IPS-NIHi11 (cell line): ENCODE measurements at regions not wholly inside any gene's neighbourhood (a gene's known extent, or its start where the extent isn't known, plus 50 kb on each side); places are given as distances from the start of the nearest gene placed in this dataset.
"Not testable (repeated sequence)": the region's sequence is repeated elsewhere in the genome, so short reads cannot be mapped to it uniquely, and the experiment has no call there.

Source experiments
- DNase-seq: peaks from one replicate; pipeline ENCODE4 v3.0.0; 2012; ENCODE audit warnings: mixed read lengths, low spot score

- DNase-seq: no peak
These were observed 266.2 kb downstream of the KCTD12 start for GRCh38 chr13:76620036-76620435.

- no peak for DNase-seq
These were observed 266.6 kb downstream of the KCTD12 start for GRCh38 chr13:76619631-76620030.

GRCh38 chr13:76610819-76611415 is 275.3 kb downstream of the KCTD12 start:
- no peak for DNase-seq

GRCh38 chr13:76609643-76610042 is 276.6 kb downstream of the KCTD12 start:
- no peak for DNase-seq

- no peak for DNase-seq
These were observed 278.3 kb downstream of the KCTD12 start for GRCh38 chr13:76607866-76608265.

- no peak for DNase-seq
These were observed 286.1 kb downstream of the KCTD12 start for GRCh38 chr13:76600081-76600480.

GRCh38 chr13:76597868-76598267 is 288.3 kb downstream of the KCTD12 start:
- no peak for DNase-seq

- no peak for DNase-seq
These were observed 290.0 kb downstream of the KCTD12 start for GRCh38 chr13:76596216-76596615.

- no peak for DNase-seq
These were observed 291.8 kb downstream of the KCTD12 start for GRCh38 chr13:76594435-76594834.

GRCh38 chr13:76586842-76587241 is 299.4 kb downstream of the KCTD12 start:
- DNase-seq: no peak

- no peak for DNase-seq
These were observed 306.5 kb downstream of the KCTD12 start for GRCh38 chr13:76579701-76580100.

- not testable (repeated sequence) for DNase-seq
These were observed 310.6 kb downstream of the KCTD12 start for GRCh38 chr13:76575634-76576033.

- peak; percentile 24 for DNase-seq
These were observed 315.7 kb downstream of the KCTD12 start for GRCh38 chr13:76570510-76570971.

GRCh38 chr13:76556627-76557026 is 329.6 kb downstream of the KCTD12 start:
- DNase-seq: no peak

- no peak for DNase-seq
These were observed 333.4 kb downstream of the KCTD12 start for GRCh38 chr13:76552807-76553206.

- no peak for DNase-seq
These were observed 334.0 kb downstream of the KCTD12 start for GRCh38 chr13:76552041-76552772.

GRCh38 chr13:76542176-76542575 is 344.0 kb downstream of the KCTD12 start:
- no peak for DNase-seq

- peak; percentile 12 for DNase-seq
These were observed 348.2 kb downstream of the KCTD12 start for GRCh38 chr13:76538004-76538403.

- DNase-seq: no peak
These were observed 353.0 kb downstream of the KCTD12 start for GRCh38 chr13:76533251-76533650.

- DNase-seq: no peak
These were observed 359.2 kb downstream of the KCTD12 start for GRCh38 chr13:76527041-76527440.

- no peak for DNase-seq
These were observed 362.4 kb downstream of the KCTD12 start for GRCh38 chr13:76523740-76524340.

GRCh38 chr13:76522083-76522755 is 364.0 kb downstream of the KCTD12 start:
- peak; percentile 14 for DNase-seq

- DNase-seq: no peak
These were observed 366.5 kb downstream of the KCTD12 start for GRCh38 chr13:76519685-76520084.
